Natural killer cell treated with Interleukin-12 subunit alpha and Interleukin-12 subunit beta and Interleukin-15 and Interleukin-18, amount 100 ng/mL, for 72 hours (primary cell): ENCODE measurements at regions not wholly inside any gene's neighbourhood (a gene's known extent, or its start where the extent isn't known, plus 50 kb on each side); places are given as distances from the start of the nearest gene placed in this dataset.

ENCODE experiments used
- ATAC-seq, 2 donors: fragments of 150-1000 bp; cut with Tn5 transposase in 1 of 2; sonication (Bioruptor Pico), chemical (Tn5 transposase) in 1 of 2; 2 replicates each; pipeline ENCODE4 v1.10.0; 2021
- DNase-seq: peaks from one replicate; pipeline ENCODE4 v3.0.0; 2022; ENCODE audit warnings: low spot score
- H3K27ac Mint-ChIP-seq, 2 donors: 1 replicate in 1 of 2; 2 replicates in 1 of 2; pipeline ENCODE4 v1.8.0; 2022; ENCODE audit warnings: mixed read lengths in 2 of 2, mild to moderate bottlenecking in 1 of 2, moderate library complexity in 1 of 2
- H3K27me3 Mint-ChIP-seq, 2 donors: 1 replicate in 1 of 2; 2 replicates in 1 of 2; pipeline ENCODE4 v1.8.0; 2022; ENCODE audit warnings: mixed read lengths in 2 of 2
- H3K36me3 Mint-ChIP-seq: one replicate; pipeline ENCODE4 v1.8.0; 2022; ENCODE audit warnings: mixed read lengths
- H3K4me1 Mint-ChIP-seq, 2 donors: 1 replicate in 1 of 2; 2 replicates in 1 of 2; pipeline ENCODE4 v1.8.0; 2022; ENCODE audit warnings: low read depth in 2 of 2, mixed read lengths in 2 of 2, mild to moderate bottlenecking in 1 of 2
- H3K4me3 Mint-ChIP-seq: one replicate; pipeline ENCODE4 v1.8.0; 2022; ENCODE audit warnings: mixed read lengths
- H3K9me3 Mint-ChIP-seq: 2 replicates; pipeline ENCODE4 v1.8.0; 2022; ENCODE audit warnings: mixed read lengths

- Mint-ChIP-seq H3K9me3 (peaks cover 12% of the 10 kb centered on the region), H3K4me1 (no peaks in the 10 kb centered on the region), H3K4me3 (no peak overlapping the region), H3K27me3 (no peaks in the 10 kb centered on the region), H3K27ac (no peak overlapping the region), H3K36me3 (peaks cover 6% of the 10 kb centered on the region)
- ATAC-seq (no peak), DNase-seq (no peak)
Measured at GRCh38 chr18:38421872-38422615, 856.4 kb upstream of the CELF4 start.

DNA sequence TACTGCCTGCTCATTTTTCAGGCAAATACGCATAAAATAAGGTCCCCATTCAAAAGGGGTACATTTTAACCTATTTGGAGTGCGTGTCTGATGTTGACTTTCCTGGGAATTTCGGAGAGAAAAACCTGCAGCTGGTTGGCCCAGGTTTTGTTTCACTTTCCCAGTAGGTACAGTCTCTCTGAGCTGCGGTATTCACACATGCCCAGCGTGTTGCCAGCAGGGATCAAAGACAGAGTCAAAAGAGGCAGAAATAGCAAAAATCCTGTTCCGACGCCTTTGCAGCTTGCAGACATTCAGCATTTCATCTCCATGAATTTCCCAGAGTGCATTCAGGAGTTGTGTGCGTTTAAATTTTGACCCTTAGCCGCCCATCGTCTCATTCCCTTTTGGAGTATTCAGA lies 855.4 kb upstream of the CELF4 start:
- peaks cover 6% of the 10 kb centered on the region for H3K36me3 Mint-ChIP-seq
- H3K4me1 Mint-ChIP-seq, result no peaks in the 10 kb centered on the region
- no peak for DNase-seq
- H3K4me3 Mint-ChIP-seq, result no peak overlapping the region
- peaks cover 12% of the 10 kb centered on the region for H3K9me3 Mint-ChIP-seq
- H3K27ac Mint-ChIP-seq, result no peak overlapping the region
- no peaks in the 10 kb centered on the region for H3K27me3 Mint-ChIP-seq
- ATAC-seq, result no peak

GRCh38 chr18:38420611-38421010 lies 855.0 kb upstream of the CELF4 start:
- H3K9me3 Mint-ChIP-seq, result peaks cover 12% of the 10 kb centered on the region
- H3K4me1 Mint-ChIP-seq, result no peaks in the 10 kb centered on the region
- no peak overlapping the region for H3K4me3 Mint-ChIP-seq
- ATAC-seq (no peak), DNase-seq (no peak)
- H3K27ac Mint-ChIP-seq, result no peak overlapping the region
- H3K36me3 Mint-ChIP-seq, result peaks cover 6% of the 10 kb centered on the region
- no peaks in the 10 kb centered on the region for H3K27me3 Mint-ChIP-seq

- DNase-seq (no peak), ATAC-seq (no peak)
- Mint-ChIP-seq H3K4me3 (no peak overlapping the region), H3K27me3 (no peaks in the 10 kb centered on the region), H3K36me3 (peaks cover 6% of the 10 kb centered on the region), H3K27ac (no peak overlapping the region), H3K4me1 (no peaks in the 10 kb centered on the region), H3K9me3 (peaks cover 15% of the 10 kb centered on the region)
Measured at GRCh38 chr18:38415811-38416210, 850.2 kb upstream of the CELF4 start.

GRCh38 chr18:38413193-38413592 lies 847.6 kb upstream of the CELF4 start:
- DNase-seq (no peak), ATAC-seq (no peak)
- Mint-ChIP-seq H3K36me3 (peaks cover 12% of the 10 kb centered on the region), H3K4me3 (no peak overlapping the region), H3K27ac (no peak overlapping the region), H3K9me3 (peaks cover 17% of the 10 kb centered on the region), H3K27me3 (no peaks in the 10 kb centered on the region), H3K4me1 (no peaks in the 10 kb centered on the region)

DNA sequence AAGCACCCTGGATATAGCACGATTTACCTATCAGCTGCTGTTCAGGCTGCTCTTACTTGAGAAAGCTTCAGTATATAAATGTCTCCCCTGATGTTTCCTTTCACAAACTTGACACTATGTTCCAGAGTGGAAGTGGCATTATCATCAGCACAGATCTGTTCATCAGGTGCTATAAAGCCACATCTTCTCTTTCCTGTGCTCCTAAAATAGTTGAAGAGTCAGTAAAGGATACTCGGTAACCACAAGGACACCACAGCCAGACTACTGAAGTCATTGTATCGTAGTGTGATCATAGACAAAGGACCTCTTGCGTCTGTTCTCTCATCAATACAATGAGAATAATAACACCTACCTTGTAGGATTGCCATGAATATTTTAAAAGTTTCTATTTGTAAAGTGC lies 841.0 kb upstream of the CELF4 start:
- ATAC-seq (no peak), DNase-seq (no peak)
- Mint-ChIP-seq H3K27ac (no peak overlapping the region), H3K27me3 (no peaks in the 10 kb centered on the region), H3K36me3 (peaks cover 6% of the 10 kb centered on the region), H3K9me3 (peaks cover 13% of the 10 kb centered on the region), H3K4me1 (no peaks in the 10 kb centered on the region), H3K4me3 (no peak overlapping the region)

DNA sequence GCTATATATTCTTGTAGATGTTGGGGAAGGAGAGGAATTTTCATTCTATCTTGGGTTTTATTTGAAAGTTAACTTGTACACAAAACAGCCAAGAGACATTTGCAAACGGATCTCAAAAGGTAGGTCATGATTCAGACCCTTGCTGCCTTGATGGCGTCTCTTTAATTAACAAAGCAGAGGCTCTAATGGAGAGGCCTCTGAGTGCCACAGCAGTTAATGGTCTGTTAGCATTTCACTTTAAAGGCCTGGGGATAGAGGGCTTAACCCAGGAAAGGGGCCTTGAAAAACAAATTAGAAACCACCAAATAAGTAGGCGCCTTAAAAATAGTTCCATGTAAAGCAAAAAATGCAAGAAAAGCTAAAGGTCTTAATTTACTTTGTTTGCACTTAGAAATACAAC lies 836.9 kb upstream of the CELF4 start:
- Mint-ChIP-seq H3K4me1 (no peaks in the 10 kb centered on the region), H3K4me3 (no peak overlapping the region), H3K36me3 (no peaks in the 10 kb centered on the region), H3K27ac (no peak overlapping the region), H3K9me3 (peaks cover 4% of the 10 kb centered on the region), H3K27me3 (no peaks in the 10 kb centered on the region)
- DNase-seq (no peak), ATAC-seq (no peak)

GRCh38 chr18:38397094-38397493 lies 831.5 kb upstream of the CELF4 start:
- Mint-ChIP-seq H3K9me3 (peaks cover 6% of the 10 kb centered on the region), H3K27ac (no peak overlapping the region), H3K4me1 (no peaks in the 10 kb centered on the region), H3K4me3 (no peak overlapping the region), H3K27me3 (no peaks in the 10 kb centered on the region), H3K36me3 (no peaks in the 10 kb centered on the region)
- no peak for DNase-seq
- no peak for ATAC-seq

DNA sequence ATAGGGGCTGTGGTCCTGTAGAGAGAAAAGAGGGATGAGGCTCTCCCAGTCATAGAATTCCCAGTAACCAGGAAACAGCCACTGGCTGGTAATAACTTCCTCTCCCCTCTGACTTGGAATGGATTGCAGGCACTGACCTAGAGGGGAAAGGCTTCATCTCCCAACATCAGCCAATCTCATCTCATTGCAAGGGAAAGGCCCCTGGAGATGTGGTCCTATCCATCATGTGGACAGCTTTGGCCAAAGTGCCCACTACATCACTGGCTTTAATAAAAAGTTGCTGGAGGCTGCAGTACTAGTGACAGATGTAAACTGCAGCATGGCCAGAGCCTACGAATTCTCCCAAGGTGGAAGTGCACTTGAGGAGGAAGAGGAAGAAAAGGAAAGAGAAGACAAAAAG lies 820.5 kb upstream of the CELF4 start:
- Mint-ChIP-seq H3K4me1 (no peaks in the 10 kb centered on the region), H3K27ac (no peak overlapping the region), H3K36me3 (no peaks in the 10 kb centered on the region), H3K9me3 (peaks cover 3% of the 10 kb centered on the region), H3K4me3 (no peak overlapping the region), H3K27me3 (no peaks in the 10 kb centered on the region)
- no peak for ATAC-seq
- no peak for DNase-seq

- ATAC-seq (no peak), DNase-seq (no peak)
- Mint-ChIP-seq H3K9me3 (peaks cover 18% of the 10 kb centered on the region), H3K27ac (no peak overlapping the region), H3K27me3 (no peaks in the 10 kb centered on the region), H3K4me3 (no peak overlapping the region), H3K36me3 (no peaks in the 10 kb centered on the region), H3K4me1 (no peaks in the 10 kb centered on the region)
Measured at GRCh38 chr18:38369772-38370690, 804.4 kb upstream of the CELF4 start.

- Mint-ChIP-seq H3K27ac (no peak overlapping the region), H3K9me3 (peaks cover 15% of the 10 kb centered on the region), H3K36me3 (no peaks in the 10 kb centered on the region), H3K4me3 (no peak overlapping the region), H3K27me3 (no peaks in the 10 kb centered on the region), H3K4me1 (no peaks in the 10 kb centered on the region)
- no peak for DNase-seq
- ATAC-seq, result no peak
Measured at GRCh38 chr18:38368886-38369285, 803.3 kb upstream of the CELF4 start.

DNA sequence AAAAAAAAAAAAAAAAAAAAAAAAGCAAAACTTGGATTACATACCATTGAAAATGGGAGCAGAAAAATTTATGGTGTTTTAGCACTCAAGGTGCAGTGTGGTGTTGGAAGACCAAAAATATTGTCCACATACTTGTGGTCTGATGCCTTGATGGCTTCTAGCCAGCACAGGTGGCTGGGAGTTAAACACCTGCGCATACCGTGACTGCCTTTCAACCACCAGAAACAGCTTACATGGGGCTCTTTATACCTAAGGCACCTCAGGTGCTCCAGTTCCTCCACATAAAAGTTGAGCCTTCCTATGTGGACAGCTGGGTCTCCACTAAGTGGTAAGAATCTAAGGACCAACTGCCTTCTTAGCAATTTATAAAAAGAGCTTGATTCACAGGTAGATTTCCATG lies 802.6 kb upstream of the CELF4 start:
- H3K27ac Mint-ChIP-seq, result no peak overlapping the region
- H3K36me3 Mint-ChIP-seq, result no peaks in the 10 kb centered on the region
- H3K4me1 Mint-ChIP-seq, result no peaks in the 10 kb centered on the region
- peaks cover 13% of the 10 kb centered on the region for H3K9me3 Mint-ChIP-seq
- H3K27me3 Mint-ChIP-seq, result no peaks in the 10 kb centered on the region
- DNase-seq, result no peak
- no peak overlapping the region for H3K4me3 Mint-ChIP-seq
- ATAC-seq, result no peak

DNA sequence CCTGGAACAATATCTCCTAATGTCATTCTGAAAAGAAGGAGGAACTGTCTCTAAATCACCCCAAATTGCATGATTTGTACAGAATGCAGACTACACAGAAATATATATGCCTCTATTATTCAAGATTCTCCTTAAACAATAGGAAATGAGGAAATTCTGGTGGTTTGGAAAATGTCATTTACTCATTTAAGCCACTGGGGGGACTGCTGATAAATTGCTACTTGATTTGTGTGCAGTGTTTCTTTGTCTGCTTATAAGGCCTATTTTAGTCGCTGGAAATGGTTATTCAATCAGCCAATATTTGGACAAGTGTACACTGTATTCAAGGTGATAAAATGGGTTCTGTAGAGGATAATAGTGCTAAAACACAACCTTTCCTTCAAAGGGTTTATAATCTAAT lies 801.9 kb upstream of the CELF4 start:
- H3K4me3 Mint-ChIP-seq, result no peak overlapping the region
- no peaks in the 10 kb centered on the region for H3K4me1 Mint-ChIP-seq
- H3K36me3 Mint-ChIP-seq, result no peaks in the 10 kb centered on the region
- DNase-seq (no peak), ATAC-seq (no peak)
- no peak overlapping the region for H3K27ac Mint-ChIP-seq
- H3K9me3 Mint-ChIP-seq, result peaks cover 19% of the 10 kb centered on the region
- no peaks in the 10 kb centered on the region for H3K27me3 Mint-ChIP-seq

DNA sequence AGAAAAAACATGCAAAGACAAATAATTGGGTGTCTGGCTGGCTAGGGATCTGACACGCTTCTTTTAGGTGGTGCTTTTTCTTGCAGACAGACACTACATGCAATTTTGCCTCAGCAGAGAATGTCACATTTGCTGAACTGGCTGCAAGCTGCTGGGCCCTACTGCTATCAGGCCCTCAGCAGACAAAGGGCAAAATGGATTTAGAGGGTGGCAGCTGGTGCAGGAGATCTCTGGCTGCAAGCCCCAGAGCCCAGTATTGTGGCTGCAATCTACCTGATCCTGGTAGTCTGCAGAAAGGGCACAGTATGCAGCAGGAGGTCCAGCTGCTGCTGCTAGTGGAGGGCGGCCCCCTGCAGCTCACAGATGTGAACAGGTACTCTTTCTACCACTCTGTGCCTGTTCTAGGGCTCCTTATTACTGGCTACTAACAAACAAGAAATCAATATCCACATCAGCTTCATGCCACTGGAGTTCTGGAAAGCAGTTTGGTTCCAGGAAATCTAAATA lies 796.7 kb upstream of the CELF4 start:
- Mint-ChIP-seq H3K27ac (no peak overlapping the region), H3K4me3 (no peak overlapping the region), H3K27me3 (no peaks in the 10 kb centered on the region), H3K36me3 (peaks cover 16% of the 10 kb centered on the region), H3K4me1 (no peaks in the 10 kb centered on the region), H3K9me3 (peaks cover 16% of the 10 kb centered on the region)
- no peak for ATAC-seq
- DNase-seq, result no peak
